Tibial artery (tissue), 4 donors: ENCODE measurements at regions not wholly inside any gene's neighbourhood (a gene's known extent, or its start where the extent isn't known, plus 50 kb on each side); places are given as distances from the start of the nearest gene placed in this dataset.

Experiments used
- DNase-seq, 2 donors: peaks; one replicate each; pipeline ENCODE4 v3.0.0-alpha.2; 2019
- H3K27ac ChIP-seq, 2 donors: fragments of 200-600 bp; sonication (generic) in 1 of 2; 1 replicate in 1 of 2; 2 replicates in 1 of 2; pipeline ENCODE4 v1.5.1; 2018 to 2019; ENCODE audit warnings: mild to moderate bottlenecking in 1 of 2
- H3K27me3 ChIP-seq, 2 donors: fragments of 200-600 bp; sonication (generic) in 1 of 2; one replicate each; pipeline versions ENCODE4 v1.5.1 to v1.6.0; 2016 to 2019
- H3K36me3 ChIP-seq, 3 donors: fragments of 200-600 bp; sonication (generic) in 2 of 3; one replicate each; pipeline ENCODE4 v1.5.1; 2016 to 2019; ENCODE audit warnings: mild to moderate bottlenecking in 2 of 3
- H3K4me1 ChIP-seq, 4 donors: fragments of 200-600 bp; sonication (generic) in 2 of 4; 1 replicate in 3 of 4; 2 replicates in 1 of 4; pipeline ENCODE4 v1.5.1; 2016 to 2019
- H3K4me3 ChIP-seq, 2 donors: fragments of 200-600 bp; sonication (generic) in 1 of 2; 1 replicate in 1 of 2; 2 replicates in 1 of 2; pipeline ENCODE4 v1.5.1; 2018 to 2019; ENCODE audit warnings: mild to moderate bottlenecking in 2 of 2
- H3K9me3 ChIP-seq, 3 donors: fragments of 200-600 bp; sonication (generic) in 1 of 3; one replicate each; pipeline ENCODE4 v1.5.1; 2016 to 2019
- CTCF ChIP-seq, 2 experiments: fragments of 200-600 bp in 1 of 2; fragments of 450-650 bp in 1 of 2; IDR thresholded peaks; one replicate each; pipeline ENCODE4 v1.5.1; 2017 to 2019; ENCODE audit warnings: antibody characterized with exemption in 2 of 2, mild to moderate bottlenecking in 1 of 2, moderate library complexity in 1 of 2
- intact Hi-C: fragments of 100-400 bp; cut with DNase I; formaldehyde crosslinking; loops from one replicate; pipeline ENCODE4 v1.15.0; 2023; ENCODE audit warnings: low total_unique reads

DNA sequence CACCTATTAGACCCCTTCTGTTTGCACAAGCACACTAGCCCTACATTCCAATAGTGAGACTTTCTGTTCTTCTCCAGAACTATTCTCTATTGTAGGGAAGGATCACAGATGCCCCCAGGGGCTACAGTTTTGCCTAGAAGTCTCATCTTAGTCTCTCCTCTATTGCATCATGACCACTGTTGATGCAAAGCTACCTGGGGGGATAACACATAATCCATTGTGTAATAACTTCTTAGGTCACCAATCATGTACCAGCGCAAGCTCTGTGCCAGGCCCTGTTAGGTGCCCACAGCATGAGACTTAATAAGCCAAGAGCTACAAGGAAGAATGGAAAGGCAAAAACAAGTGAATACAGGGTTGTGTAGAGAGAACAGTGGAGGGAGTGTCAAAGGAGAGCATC lies 98.1 kb upstream of the TNFAIP3 start:
- Histone ChIP-seq H3K27me3 (no peaks in the 10 kb centered on the region), H3K9me3 (no peaks in the 10 kb centered on the region), H3K4me3 (no peak overlapping the region), H3K27ac (no peak overlapping the region), H3K36me3 (no peaks in the 10 kb centered on the region), H3K4me1 (no peaks in the 10 kb centered on the region)
- intact Hi-C loops, result no loop called here
- no peak for TF ChIP-seq CTCF (IDR thresholded peaks at IDR 0.05)
- DNase-seq, result no peak

GRCh38 chr6:137769797-137770362 lies 97.2 kb upstream of the TNFAIP3 start:
- no peak for TF ChIP-seq CTCF (IDR thresholded peaks at IDR 0.05)
- no peak for DNase-seq
- Histone ChIP-seq H3K4me1 (no peaks in the 10 kb centered on the region), H3K27me3 (no peaks in the 10 kb centered on the region), H3K4me3 (no peak overlapping the region), H3K27ac (no peak overlapping the region), H3K9me3 (no peaks in the 10 kb centered on the region), H3K36me3 (no peaks in the 10 kb centered on the region)
- intact Hi-C loops, result no loop called here

DNA sequence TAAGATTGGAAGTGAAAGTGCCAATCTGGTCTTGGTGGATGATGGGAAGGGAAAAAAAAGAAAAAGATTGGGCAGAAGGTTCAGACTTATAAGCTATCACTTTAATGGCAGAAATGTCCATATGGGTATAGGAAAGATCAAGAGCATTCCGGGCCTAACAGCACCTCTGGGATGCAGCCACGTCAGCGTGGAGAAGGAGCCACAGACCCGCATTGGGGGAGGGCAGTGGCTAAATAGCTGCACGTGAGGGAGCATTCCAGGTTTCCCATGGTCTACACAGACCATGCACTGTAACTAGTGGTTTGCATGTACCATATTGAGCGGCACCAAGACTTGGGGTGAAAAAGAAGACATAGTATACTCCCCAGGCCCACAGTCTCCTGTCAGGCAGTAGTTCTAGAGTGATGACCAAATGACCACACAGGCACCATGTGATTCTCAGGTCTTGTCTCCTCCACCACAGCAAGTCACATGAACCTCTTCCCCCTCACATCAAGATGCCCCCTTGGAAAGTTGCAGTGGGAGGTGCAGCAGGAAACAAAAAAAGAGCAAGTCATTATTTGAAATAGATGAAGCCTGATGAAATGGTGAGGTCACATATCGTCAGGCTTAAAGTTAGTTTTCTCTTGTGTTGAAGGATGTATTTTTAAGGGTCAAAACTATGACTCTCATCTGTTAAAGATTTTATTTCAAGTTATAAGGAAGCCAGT lies 94.4 kb upstream of the TNFAIP3 start:
- no peak overlapping the region for H3K27ac ChIP-seq
- H3K36me3 ChIP-seq, result no peaks in the 10 kb centered on the region
- no peaks in the 10 kb centered on the region for H3K27me3 ChIP-seq
- no peaks in the 10 kb centered on the region for H3K4me1 ChIP-seq
- H3K9me3 ChIP-seq, result no peaks in the 10 kb centered on the region
- TF ChIP-seq CTCF (IDR thresholded peaks at IDR 0.05), result no peak
- DNase-seq, result no peak
- intact Hi-C loops, result no loop called here
- H3K4me3 ChIP-seq, result no peak overlapping the region

DNA sequence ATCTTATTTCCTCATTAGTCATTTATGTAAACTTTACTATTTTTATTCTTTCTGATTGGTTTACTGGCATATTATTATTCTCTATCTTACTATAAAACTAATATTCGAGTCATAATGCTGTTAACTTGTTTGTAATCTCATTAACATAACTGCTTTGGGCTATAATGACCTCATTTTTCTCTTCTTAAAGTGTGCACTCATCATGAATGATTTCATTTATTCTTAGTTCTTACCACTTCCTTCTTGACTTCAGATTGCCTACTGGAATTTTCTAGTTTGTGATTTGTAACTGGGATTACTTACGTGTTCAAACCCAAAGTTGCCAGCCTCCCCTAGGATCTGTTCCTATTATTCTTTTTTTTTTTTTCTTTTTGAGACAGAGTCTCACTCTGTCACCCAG lies 91.8 kb upstream of the TNFAIP3 start:
- no peaks in the 10 kb centered on the region for H3K27me3 ChIP-seq
- DNase-seq, result no peak
- H3K27ac ChIP-seq, result no peak overlapping the region
- no peaks in the 10 kb centered on the region for H3K4me1 ChIP-seq
- no peaks in the 10 kb centered on the region for H3K9me3 ChIP-seq
- no peak overlapping the region for H3K4me3 ChIP-seq
- no peak for TF ChIP-seq CTCF (IDR thresholded peaks at IDR 0.05)
- intact Hi-C loops, result no loop called here
- H3K36me3 ChIP-seq, result no peaks in the 10 kb centered on the region

GRCh38 chr6:137775720-137776119 lies 91.3 kb upstream of the TNFAIP3 start:
- H3K9me3 ChIP-seq, result no peaks in the 10 kb centered on the region
- H3K27ac ChIP-seq, result no peak overlapping the region
- H3K27me3 ChIP-seq, result no peaks in the 10 kb centered on the region
- H3K4me1 ChIP-seq, result no peaks in the 10 kb centered on the region
- DNase-seq, result no peak
- TF ChIP-seq CTCF (IDR thresholded peaks at IDR 0.05), result no peak
- intact Hi-C loops, result no loop called here
- no peak overlapping the region for H3K4me3 ChIP-seq
- H3K36me3 ChIP-seq, result no peaks in the 10 kb centered on the region
